Medulla oblongata (tissue), 1 donor: ENCODE measurements at regions not wholly inside any gene's neighbourhood (a gene's known extent, or its start where the extent isn't known, plus 50 kb on each side); places are given as distances from the start of the nearest gene placed in this dataset.
"Not testable (repeated sequence)": the region's sequence is repeated elsewhere in the genome, so short reads cannot be mapped to it uniquely, and the experiment has no call there.

Source experiments
- DNase-seq: peaks from one replicate; pipeline ENCODE4 v3.0.0-alpha.2; 2015; ENCODE audit errors: extremely low spot score

DNA sequence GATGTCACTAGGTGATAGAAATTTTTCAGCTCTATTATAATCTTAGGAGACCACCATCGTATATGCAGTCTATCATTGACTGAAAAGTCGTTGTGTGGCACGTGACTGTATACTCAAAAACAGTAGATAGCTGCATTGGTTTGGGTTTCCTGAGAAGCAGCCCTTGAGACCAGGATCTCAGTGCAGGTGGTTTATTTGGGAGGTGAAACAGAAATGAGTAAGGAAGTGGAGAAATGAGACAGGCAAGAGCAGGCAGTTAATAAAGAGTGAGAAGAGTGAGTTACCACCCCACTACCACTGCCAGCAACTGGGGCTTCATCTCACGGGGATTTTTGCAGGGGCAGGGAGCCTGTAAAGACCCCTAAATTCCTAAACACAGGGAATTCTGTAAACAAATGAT, 221.0 kb downstream of the SHQ1 start:
- DNase-seq, result no peak

DNA sequence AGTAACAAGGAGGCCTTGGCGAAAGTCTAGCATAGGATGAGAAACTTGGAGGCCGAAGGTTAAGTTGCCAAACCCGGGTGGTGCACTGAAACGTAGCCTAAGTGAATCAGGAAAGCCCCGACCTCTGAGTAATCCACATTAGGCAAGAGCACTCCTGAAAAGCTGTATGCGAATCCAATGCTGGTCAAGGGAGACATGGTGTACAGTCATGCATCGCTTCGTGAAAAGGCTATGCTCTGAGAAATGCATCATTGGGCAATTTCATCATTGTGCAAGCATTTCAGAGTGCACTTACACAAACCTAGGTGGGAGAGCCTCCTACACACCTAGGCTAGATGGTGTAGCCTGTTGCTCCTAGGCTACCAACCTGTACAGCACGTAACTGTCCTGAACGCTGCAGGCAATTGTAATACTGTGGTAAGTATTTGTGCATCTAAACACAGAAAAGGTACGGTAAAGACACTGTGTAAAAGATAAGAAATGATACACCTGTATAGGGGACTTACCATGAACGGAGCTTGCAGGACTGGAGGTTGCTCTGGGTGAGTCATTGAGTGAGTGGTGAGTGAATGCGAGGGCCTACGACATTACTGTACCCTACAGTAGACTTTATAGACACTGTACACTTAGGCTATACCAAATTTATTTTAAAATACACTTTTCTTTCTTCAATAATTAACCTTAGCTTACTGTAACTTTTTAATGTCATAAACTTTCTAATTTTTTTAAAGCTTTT, 222.5 kb downstream of the SHQ1 start:
- no peak for DNase-seq

DNA sequence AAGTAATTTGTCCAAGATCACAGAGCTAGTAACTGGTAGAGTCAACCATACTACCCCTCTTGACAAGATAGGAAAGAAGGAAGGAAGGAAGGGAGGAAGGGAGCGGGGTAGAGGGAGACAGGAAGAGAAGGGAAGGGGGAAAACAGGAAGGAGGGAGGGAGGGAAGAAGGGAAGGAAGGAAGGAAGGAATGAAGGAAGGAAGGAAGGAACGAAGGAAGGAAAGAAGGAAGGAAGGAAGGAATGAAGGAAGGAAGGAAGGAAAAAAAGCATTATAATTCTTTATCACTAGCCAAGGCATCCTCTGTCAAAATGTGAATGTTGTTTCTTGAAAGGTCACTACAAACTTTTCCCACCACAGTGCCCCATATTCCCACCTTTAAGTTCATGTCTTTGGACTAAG, 223.6 kb downstream of the SHQ1 start:
- DNase-seq, result no peak

- DNase-seq, result peak; percentile 28
Observed at GRCh38 chr3:72618739-72619138, 229.5 kb downstream of the SHQ1 start.

DNA sequence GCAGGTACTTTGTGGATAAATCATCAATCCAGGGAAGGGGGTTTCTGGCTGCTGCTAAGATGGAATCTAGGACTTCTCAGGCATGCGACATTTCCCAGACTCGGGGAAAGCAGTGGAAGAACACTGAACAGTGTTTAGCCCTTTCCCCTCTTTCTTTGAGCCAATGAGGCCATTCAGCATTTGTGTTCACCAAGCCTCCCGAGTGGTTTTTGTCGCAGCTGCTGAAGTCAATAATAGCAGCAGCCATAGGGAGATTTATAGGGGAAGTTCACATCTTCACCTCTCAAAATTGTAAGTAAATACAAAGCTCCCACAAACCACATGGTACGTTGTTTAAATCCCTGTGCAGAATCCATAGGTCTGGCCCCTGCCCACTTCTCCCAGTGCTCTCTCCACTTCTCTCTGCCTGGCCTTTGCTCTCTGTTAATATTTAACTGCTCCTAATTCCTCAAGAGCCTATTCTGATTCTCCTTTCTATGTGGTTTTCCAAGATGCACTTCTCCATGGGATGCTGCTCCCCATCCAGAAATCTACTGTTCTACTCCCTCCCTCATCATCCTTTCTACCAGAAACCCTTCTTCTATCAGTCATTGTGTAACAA, 230.7 kb downstream of the SHQ1 start:
- no peak for DNase-seq

GRCh38 chr3:72615776-72616175, 232.5 kb downstream of the SHQ1 start:
- DNase-seq, result no peak

GRCh38 chr3:72615182-72615581, 233.1 kb downstream of the SHQ1 start:
- DNase-seq, result no peak

DNA sequence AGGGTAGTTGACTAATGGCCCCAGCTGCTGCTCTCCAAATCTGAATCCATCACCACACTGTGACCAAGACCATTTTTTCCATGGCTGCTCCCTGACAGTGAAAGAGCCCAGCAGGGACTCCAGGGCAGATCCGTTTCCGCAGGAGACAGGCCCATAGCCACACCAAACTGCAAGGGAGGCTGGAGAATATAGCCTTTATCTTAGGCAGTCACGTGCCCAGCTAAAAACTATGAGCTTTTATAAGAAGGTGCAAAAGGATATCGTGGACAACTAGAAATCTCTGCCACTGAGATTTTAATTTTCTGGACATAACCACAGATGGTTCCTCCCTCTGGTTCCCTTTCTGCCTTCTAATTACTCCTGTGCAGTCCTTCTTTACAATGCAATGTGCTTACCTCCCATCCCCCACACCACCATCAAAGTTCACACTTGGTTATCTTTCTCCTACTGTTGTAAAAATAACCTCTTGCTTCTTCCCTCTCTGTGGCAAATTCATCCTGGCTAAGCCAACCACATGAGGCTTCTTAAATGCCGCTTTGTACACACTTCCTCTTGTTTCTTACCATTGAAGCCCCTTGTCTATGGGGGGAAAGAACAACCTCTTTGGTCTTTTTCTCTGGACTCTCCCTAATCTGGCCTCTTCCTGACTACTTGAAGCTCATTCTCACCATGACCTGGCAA, 233.7 kb downstream of the SHQ1 start:
- no peak for DNase-seq

DNA sequence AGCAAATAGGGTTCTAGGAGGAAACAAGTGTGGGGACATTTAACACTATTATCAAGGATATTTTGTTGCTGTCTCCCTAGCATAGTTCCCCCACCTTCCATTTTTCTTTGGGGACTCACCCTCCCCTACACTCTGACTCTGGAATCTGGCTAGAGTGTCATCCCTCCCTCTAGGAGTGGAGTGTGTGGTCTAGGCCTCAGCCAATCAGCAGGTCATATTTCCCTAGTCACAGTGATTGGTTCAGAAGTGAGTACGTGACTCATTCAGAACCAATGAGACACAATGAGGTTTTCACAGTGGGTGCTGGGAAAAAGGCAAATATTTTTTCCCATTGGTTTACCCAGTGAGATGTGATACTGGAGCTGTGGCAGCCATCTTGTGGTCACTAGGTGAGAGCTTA, 234.4 kb downstream of the SHQ1 start:
- no peak for DNase-seq

DNA sequence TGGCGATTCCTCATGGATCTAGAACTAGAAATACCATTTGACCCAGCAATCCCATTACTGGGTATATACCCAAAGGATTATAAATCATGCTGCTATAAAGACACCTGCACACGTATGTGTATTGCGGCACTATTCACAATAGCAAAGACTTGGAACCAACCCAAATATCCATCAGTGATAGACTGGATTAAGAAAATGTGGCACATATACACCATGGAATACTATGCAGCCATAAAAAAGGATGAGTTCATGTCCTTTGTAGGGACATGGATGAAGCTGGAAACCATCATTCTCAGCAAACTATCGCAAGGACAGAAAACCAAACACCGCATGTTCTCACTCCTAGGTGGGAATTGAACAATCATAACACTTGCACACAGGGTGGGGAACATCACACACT, 239.1 kb downstream of the SHQ1 start:
- DNase-seq, result not testable (repeated sequence)

- DNase-seq, result no peak
Observed at GRCh38 chr3:72606005-72606800, 242.0 kb downstream of the SHQ1 start.

DNA sequence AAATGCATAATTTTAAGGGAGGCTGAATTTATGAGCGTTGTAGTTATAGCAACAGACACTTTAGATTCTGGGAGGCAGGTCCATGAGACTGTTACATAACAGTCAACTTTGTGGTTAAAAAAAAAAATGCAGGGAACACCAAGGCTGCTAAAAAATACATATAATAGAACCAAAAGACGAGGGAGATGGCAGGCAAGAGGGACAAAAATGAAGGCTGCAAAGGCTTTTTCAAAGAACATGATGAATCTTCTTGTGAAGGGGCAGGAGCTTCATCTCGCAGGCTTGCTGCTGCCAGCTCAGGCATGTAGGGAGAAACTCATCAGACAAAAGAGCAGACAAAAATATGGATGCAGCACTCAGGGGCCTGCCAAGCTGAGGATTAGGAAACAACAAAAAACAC, 243.9 kb downstream of the SHQ1 start:
- DNase-seq, result no peak

GRCh38 chr3:72601983-72602750, 246.1 kb downstream of the SHQ1 start:
- no peak for DNase-seq

DNA sequence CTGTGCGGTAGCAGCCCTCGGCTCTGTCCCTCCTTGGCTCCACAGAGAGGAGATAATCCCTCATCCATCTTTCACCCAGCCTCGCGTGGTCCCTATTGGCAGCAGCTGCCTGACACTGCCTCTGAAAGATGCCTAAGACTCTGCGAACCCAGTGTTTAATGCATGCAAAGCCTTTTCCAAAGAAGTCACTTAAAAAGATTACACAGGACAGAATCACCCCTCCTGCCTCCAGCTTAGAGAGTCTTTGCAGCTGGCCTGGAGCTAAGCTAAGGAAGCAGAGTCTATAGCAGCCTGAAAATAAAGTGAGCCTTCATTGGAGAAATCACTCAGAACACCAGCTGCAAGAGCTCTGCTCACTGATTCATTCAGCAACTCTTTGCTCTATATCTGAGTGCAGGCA, 247.2 kb downstream of the SHQ1 start:
- peak; percentile 26 for DNase-seq

DNA sequence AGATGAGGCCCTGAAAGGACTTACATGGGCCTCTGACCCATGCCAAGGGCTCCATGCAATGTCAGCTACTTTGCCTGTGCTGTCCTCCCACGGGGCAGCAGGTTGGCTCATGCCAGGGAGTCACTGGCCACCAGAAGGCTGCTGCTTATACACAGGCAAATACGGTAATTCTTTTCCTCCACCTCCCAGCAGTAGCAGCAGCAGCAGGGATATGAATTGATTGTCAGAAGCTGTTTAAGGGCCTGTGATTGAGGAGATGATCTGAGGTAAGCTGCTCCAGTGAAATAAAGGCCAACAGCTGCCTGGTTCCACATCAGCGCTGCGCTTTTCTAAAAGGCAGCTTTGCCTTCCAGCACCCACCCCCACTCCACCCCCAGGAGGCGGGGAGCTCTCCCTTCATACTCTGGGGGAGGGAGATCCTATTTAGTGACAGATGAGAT, 250.5 kb downstream of the SHQ1 start:
- DNase-seq, result no peak

DNA sequence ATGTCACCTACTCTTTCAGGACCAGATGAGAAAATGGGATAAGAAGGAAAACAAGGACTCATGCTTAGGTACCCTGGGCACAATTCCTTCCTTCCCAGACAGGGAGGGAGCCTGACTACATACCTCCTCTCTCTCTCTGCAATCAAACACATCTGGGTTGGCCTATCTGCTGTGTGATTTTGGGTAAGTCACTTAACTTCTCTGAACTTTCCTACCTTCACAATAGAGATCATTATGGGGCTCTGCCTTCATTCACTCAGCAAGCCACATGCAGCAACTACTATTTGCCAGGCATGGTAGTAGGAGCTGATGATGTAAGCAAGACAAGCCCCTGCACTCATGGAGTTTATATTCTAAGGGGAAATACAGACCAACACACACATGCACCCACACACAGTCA, 251.2 kb downstream of the SHQ1 start:
- DNase-seq, result no peak

- no peak for DNase-seq
Observed at GRCh38 chr3:72595927-72596610, 252.2 kb downstream of the SHQ1 start.

DNA sequence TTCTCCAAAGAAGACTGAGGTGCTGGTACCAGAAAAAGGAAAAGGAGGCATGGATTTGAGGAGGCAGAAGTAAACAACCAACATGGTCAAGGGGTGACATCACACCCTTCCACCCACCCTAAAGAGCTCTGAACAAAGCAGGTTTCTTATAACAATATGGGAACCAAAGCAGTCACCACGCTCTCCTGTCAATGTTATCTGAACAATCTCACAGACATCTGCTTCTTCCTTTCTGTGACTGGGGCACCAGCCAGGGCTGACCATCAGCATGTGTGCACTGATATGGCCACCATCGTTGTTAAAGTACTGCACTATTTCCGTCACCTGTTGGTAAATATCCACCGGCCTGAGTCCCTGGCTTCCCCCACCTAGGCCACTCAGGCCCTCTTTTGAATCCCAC, 252.9 kb downstream of the SHQ1 start:
- no peak for DNase-seq

- DNase-seq, result no peak
Observed at GRCh38 chr3:72594615-72595215, 253.5 kb downstream of the SHQ1 start.

DNA sequence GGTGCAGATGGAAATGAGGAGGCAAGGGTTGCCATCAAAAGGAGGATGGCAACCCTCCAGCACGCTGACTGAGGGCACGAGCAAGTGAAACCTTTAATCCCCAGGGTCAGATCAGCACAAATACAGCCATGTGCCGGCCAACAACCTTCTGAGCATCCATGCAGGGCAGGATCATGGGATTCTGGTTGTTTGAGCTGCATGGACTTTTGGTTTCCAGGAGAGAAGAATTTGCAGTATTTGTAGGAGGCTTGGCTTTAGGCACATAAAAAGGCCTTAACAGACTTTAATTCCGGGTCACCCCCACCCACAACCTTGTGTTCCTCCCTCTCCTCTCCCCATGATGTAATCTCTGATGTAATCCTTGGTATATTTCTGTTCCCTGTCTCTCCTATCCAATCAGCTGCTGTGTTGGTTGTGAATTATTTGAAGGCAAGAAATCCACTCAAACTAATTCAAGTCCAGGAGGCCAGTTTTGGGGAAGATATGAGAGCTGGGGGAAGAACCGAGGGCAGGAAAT, 254.3 kb downstream of the SHQ1 start:
- DNase-seq, result no peak
